HepG2 (cell line): ENCODE measurements at regions not wholly inside any gene's neighbourhood (a gene's known extent, or its start where the extent isn't known, plus 50 kb on each side); places are given as distances from the start of the nearest gene placed in this dataset.

ENCODE experiments used
- ATAC-seq: fragments of 200-7000 bp; cut with Tn5 transposase; 3 replicates; pipeline ENCODE4 v1.9.1; 2020; ENCODE audit warnings: mild to moderate bottlenecking, moderate library complexity
- BruUV-seq: library from RNA; stranded (reverse); fragments of 400-500 nt; replicated peaks from 2 replicates; lab custom pipeline; 2021; lab: Mats Ljungman, UMichigan
- CTCF ChIA-PET: fragments of 300-600 bp; formaldehyde crosslinking; extraction: SDS; loops from one replicate; lab custom pipeline; 2021; ENCODE audit warnings: low total read pairs, inconsistent platforms, low intra/inter-chr PET ratio; lab: Yijun Ruan, JAX
- POLR2A ChIA-PET: fragments of 350-600 bp; sonication (Branson Sonifier 250); formaldehyde crosslinking; loops from one replicate; lab custom pipeline; 2020; ENCODE audit warnings: antibody characterized with exemption, inconsistent platforms; lab: Yijun Ruan, JAX
- DNase-seq: peaks from one replicate; pipeline ENCODE4 v3.0.0-alpha.2; 2015; ENCODE audit warnings: low spot score
- FAIRE-seq: peaks from 3 replicates; lab custom pipeline; 2011; peaks lifted over from hg19 to GRCh38; lab: Jason Lieb, UNC
- H2AFZ ChIP-seq: one replicate; pipeline ENCODE4 v1.6.1; 2011; ENCODE audit warnings: low read length, inconsistent platforms
- H3K27ac ChIP-seq: fragments of 300-600 bp; 3 replicates; pipeline ENCODE4 v1.8.0; 2011; ENCODE audit warnings: mixed run types, mild to moderate bottlenecking, mixed read lengths, low read length, inconsistent platforms; ENCODE audit not compliant: insufficient read depth; ENCODE audit errors: extremely low read length
- H3K27me3 ChIP-seq, 2 experiments: fragments of 200-600 bp in 1 of 2; 2 replicates in 1 of 2; 3 replicates in 1 of 2; pipeline versions ENCODE4 v1.6.0 to v1.8.0; 2011; ENCODE audit warnings: low read length in 2 of 2, mild to moderate bottlenecking in 2 of 2, moderate library complexity in 2 of 2, inconsistent platforms in 1 of 2; ENCODE audit not compliant: insufficient read depth in 2 of 2, control insufficient read depth in 1 of 2
- H3K36me3 ChIP-seq, 2 experiments: fragments of 200-600 bp in 1 of 2; replicated peaks in 1 of 2; 2 replicates in 1 of 2; 3 replicates in 1 of 2; pipeline versions ENCODE4 v1.5.1 to v1.8.0; 2011; ENCODE audit warnings: low read length in 2 of 2, inconsistent platforms in 1 of 2; ENCODE audit not compliant: insufficient read depth in 2 of 2, control insufficient read depth in 1 of 2
- H3K4me1 ChIP-seq: 2 replicates; pipeline ENCODE4 v1.5.1; 2012; ENCODE audit warnings: low read length, inconsistent platforms; ENCODE audit not compliant: insufficient read depth
- H3K4me2 ChIP-seq: 2 replicates; pipeline ENCODE4 v1.6.0; 2011; ENCODE audit warnings: low read depth, low read length, inconsistent platforms
- H3K4me3 ChIP-seq, 3 experiments: fragments of 200-600 bp in 1 of 3; sonication (generic), shearing (Covaris generic) in 1 of 3; replicated peaks in 1 of 3; 2 replicates each; pipeline ENCODE4 v1.5.1; 2011 to 2016; ENCODE audit warnings: low read length in 3 of 3, inconsistent platforms in 2 of 3, low read depth in 2 of 3, mild to moderate bottlenecking in 2 of 3, control low read depth in 1 of 3, mixed read lengths in 1 of 3; ENCODE audit not compliant: insufficient read depth in 1 of 3
- H3K79me2 ChIP-seq: one replicate; pipeline ENCODE4 v1.6.1; 2011; ENCODE audit warnings: low read length, inconsistent platforms; ENCODE audit not compliant: insufficient read depth
- H3K9ac ChIP-seq: 2 replicates; pipeline ENCODE4 v1.6.0; 2011; ENCODE audit warnings: mild to moderate bottlenecking, low read depth, low read length, inconsistent platforms; ENCODE audit not compliant: insufficient read depth
- H3K9me3 ChIP-seq: 2 replicates; pipeline ENCODE4 v1.5.1; 2012; ENCODE audit warnings: mild to moderate bottlenecking, low read length
- H4K20me1 ChIP-seq: 2 replicates; pipeline ENCODE4 v1.6.0; 2011; ENCODE audit warnings: inconsistent platforms, mild to moderate bottlenecking, low read length, moderate library complexity; ENCODE audit not compliant: insufficient read depth
- DMAP1 ChIP-seq: IDR thresholded peaks from 2 replicates; pipeline ENCODE4 v1.6.1; 2016
- FOSL2 ChIP-seq: sonication (generic); formaldehyde crosslinking; IDR thresholded peaks from 2 replicates; pipeline ENCODE4 v1.4.0; 2020; ENCODE audit warnings: missing genetic modification reagents
- FOXO1 ChIP-seq: sonication (generic); formaldehyde crosslinking; IDR thresholded peaks from 2 replicates; pipeline ENCODE4 v1.4.0; 2020; ENCODE audit warnings: missing genetic modification reagents
- GABPA ChIP-seq, 2 experiments: IDR thresholded peaks; 2 replicates each; pipeline ENCODE4 v1.6.1; 2011 to 2016; ENCODE audit warnings: low read depth in 2 of 2, low read length in 1 of 2, missing biosample characterization in 1 of 2, missing genetic modification characterization in 1 of 2
- GTF2F1 ChIP-seq: fragments of 150-350 bp; IDR thresholded peaks from 2 replicates; pipeline ENCODE4 v1.6.1; 2014; ENCODE audit warnings: low read length
- KLF9 ChIP-seq: IDR thresholded peaks from 2 replicates; pipeline ENCODE4 v1.6.1; 2016; ENCODE audit warnings: low read depth
- NR1H2 ChIP-seq: sonication (generic); formaldehyde crosslinking; IDR thresholded peaks from 2 replicates; pipeline ENCODE4 v1.8.1; 2022; ENCODE audit warnings: low read depth, missing genetic modification reagents, borderline replicate concordance
- SP140L ChIP-seq: sonication (generic); formaldehyde crosslinking; IDR thresholded peaks from 2 replicates; pipeline ENCODE4 v1.4.0; 2020; ENCODE audit warnings: missing genetic modification reagents, borderline replicate concordance
- STAG1 ChIP-seq: sonication (generic); formaldehyde crosslinking; IDR thresholded peaks from 2 replicates; pipeline ENCODE4 v1.4.0; 2020; ENCODE audit warnings: missing genetic modification reagents
- ZKSCAN1 ChIP-seq: fragments of 150-350 bp; IDR thresholded peaks from 2 replicates; pipeline ENCODE4 v1.6.1; 2014; ENCODE audit warnings: low read length
- ZNF768 ChIP-seq: sonication (generic); formaldehyde crosslinking; IDR thresholded peaks from 2 replicates; pipeline ENCODE4 v1.4.0; 2020; ENCODE audit warnings: missing genetic modification reagents
- WGBS: methylation state at CpG from one replicate; pipeline ENCODE4 v1.1.6; 2017; ENCODE audit warnings: low lambda C conversion rate; 5-methylcytosine and 5-hydroxymethylcytosine counted together
- in situ Hi-C: cut with HindIII; loops from 2 replicates; pipeline ENCODE4 v1.10.0; 2017; ENCODE audit warnings: low pct_unique_long_range_greater_than_20kb; ENCODE audit not compliant: extremely low pct_ligation_motif_present
- intact Hi-C: fragments of 100-400 bp; cut with micrococcal nuclease; formaldehyde crosslinking; loops from one replicate; pipeline ENCODE4 v1.10.0; 2022; ENCODE audit not compliant: unreplicated experiment
- TF ChIP-seq, protein P1 (sequence below): sonication (generic); formaldehyde crosslinking; IDR thresholded peaks from 2 replicates; pipeline ENCODE4 v1.5.0; 2020; ENCODE audit warnings: missing genetic modification reagents
- TF ChIP-seq, protein P2 (sequence below): sonication (generic); formaldehyde crosslinking; IDR thresholded peaks from 2 replicates; pipeline ENCODE4 v1.8.1; 2023; ENCODE audit warnings: mild to moderate bottlenecking, missing genetic modification reagents, borderline replicate concordance

DNA sequence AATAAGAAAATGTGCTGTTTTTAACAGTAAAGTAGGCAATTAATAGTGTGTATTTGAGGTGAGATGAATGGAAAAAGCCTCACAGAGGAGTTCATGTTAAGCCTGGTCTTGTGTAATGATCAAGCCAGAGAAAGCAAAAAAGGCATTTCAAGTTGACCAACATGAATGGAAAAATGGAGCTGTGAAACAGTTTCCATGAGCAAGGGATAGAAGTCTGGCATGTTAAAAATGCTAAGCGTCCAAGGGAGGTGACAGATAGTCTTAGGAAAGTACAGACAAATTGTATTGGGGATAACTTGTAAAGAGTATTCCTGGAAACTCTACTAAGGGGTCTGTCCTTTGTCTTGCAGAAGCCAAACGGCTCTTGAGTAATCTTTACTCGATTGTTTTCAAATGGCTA is 506.8 kb upstream of the ATXN8OS start:
- Histone ChIP-seq H3K4me2 (no peak overlapping the region), H3K9me3 (no peaks in the 10 kb centered on the region), H3K4me1 (no peaks in the 10 kb centered on the region), H4K20me1 (no peaks in the 10 kb centered on the region), H3K9ac (no peak overlapping the region), H3K36me3 (no peaks in the 10 kb centered on the region), H3K27ac (no peak overlapping the region), H2AFZ (no peak overlapping the region), H3K27me3 (no peaks in the 10 kb centered on the region), H3K79me2 (no peaks in the 10 kb centered on the region), H3K4me3 (no peak overlapping the region)
- DNase-seq (no peak), ATAC-seq (no peak), FAIRE-seq (no peak)
- intact Hi-C loops (no loop called here), in situ Hi-C loops (no loop called here)
- TF ChIP-seq NR1H2 (CRISPR knock-in tag) (no peak), KLF9 (CRISPR knock-in tag) (no peak), FOXO1 (CRISPR knock-in tag) (no peak), FOSL2 (CRISPR knock-in tag) (no peak), SP140L (CRISPR knock-in tag) (no peak), DMAP1 (CRISPR knock-in tag) (no peak), STAG1 (CRISPR knock-in tag) (no peak), ZNF768 (CRISPR knock-in tag) (no peak), GTF2F1 (no peak), GABPA (IDR thresholded peaks at IDR 0.05; ENCODE audit: low read depth, low read length) (no peak), GABPA (CRISPR knock-in tag; IDR thresholded peaks at IDR 0.05; ENCODE audit: low read depth) (no peak), ZKSCAN1 (no peak)
- TF ChIP-seq, protein P1, sequence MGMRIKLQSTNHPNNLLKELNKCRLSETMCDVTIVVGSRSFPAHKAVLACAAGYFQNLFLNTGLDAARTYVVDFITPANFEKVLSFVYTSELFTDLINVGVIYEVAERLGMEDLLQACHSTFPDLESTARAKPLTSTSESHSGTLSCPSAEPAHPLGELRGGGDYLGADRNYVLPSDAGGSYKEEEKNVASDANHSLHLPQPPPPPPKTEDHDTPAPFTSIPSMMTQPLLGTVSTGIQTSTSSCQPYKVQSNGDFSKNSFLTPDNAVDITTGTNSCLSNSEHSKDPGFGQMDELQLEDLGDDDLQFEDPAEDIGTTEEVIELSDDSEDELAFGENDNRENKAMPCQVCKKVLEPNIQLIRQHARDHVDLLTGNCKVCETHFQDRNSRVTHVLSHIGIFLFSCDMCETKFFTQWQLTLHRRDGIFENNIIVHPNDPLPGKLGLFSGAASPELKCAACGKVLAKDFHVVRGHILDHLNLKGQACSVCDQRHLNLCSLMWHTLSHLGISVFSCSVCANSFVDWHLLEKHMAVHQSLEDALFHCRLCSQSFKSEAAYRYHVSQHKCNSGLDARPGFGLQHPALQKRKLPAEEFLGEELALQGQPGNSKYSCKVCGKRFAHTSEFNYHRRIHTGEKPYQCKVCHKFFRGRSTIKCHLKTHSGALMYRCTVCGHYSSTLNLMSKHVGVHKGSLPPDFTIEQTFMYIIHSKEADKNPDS (CRISPR knock-in tag): no peak
- TF ChIP-seq, protein P2, sequence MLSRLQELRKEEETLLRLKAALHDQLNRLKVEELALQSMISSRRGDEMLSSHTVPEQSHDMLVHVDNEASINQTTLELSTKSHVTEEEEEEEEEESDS (CRISPR knock-in tag): no peak
- BruUV-seq: no TSS peak
- ChIA-PET CTCF (no interaction called here), POLR2A (no interaction called here)
- WGBS: 7% methylated on average over 3 of the region's 3 CpGs
